ENCODE measurements at regions not wholly inside any gene's neighbourhood (a gene's known extent, or its start where the extent isn't known, plus 50 kb on each side); places are given as distances from the start of the nearest gene placed in this dataset.

DNA sequence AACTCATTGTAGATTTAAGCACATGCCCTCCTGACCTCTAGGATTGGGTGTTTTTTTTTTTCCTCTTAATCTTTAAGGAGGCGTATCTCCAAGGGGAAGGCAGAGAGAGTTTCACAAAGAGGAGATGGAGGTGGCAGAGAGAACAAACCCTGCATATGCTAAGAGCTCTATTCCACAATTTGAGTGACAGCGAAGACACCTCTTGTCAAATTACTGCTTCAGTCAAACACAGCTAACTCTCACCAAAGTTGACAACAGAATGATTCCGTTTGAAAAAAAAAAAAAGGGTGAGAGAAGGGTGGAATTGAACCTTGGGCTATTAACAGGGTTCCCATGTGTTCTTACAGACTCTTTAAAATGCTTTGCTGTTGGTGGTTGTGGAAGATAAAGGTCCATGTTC is 112.6 kb downstream of the NXPE2 start:
- no peak overlapping the region for H3K27ac Mint-ChIP-seq (ENCODE audit: unreplicated experiment)
- CTCF ChIA-PET = no interaction called here
- intact Hi-C loops (cut with micrococcal nuclease; ENCODE audit: unreplicated experiment) = loop anchor here (5.0 kb wide), 1 partner anchor 579 kb away; no protein-coding TSS in a partner anchor
- TF ChIP-seq, protein P1, sequence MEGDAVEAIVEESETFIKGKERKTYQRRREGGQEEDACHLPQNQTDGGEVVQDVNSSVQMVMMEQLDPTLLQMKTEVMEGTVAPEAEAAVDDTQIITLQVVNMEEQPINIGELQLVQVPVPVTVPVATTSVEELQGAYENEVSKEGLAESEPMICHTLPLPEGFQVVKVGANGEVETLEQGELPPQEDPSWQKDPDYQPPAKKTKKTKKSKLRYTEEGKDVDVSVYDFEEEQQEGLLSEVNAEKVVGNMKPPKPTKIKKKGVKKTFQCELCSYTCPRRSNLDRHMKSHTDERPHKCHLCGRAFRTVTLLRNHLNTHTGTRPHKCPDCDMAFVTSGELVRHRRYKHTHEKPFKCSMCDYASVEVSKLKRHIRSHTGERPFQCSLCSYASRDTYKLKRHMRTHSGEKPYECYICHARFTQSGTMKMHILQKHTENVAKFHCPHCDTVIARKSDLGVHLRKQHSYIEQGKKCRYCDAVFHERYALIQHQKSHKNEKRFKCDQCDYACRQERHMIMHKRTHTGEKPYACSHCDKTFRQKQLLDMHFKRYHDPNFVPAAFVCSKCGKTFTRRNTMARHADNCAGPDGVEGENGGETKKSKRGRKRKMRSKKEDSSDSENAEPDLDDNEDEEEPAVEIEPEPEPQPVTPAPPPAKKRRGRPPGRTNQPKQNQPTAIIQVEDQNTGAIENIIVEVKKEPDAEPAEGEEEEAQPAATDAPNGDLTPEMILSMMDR (IDR thresholded peaks at IDR 0.05; ENCODE audit: insufficient read depth in 1 of 2, low read depth in 1 of 2, low read length in 1 of 2, severe bottlenecking in 1 of 2, unreplicated experiment in 1 of 2) = no peak
- no TSS peak for BruUV-seq (replicated peaks)
- POLR2A ChIA-PET = no interaction called here
- no peaks in the 10 kb centered on the region for H3K36me3 Mint-ChIP-seq (ENCODE audit: insufficient read depth, unreplicated experiment)
- Histone ChIP-seq H3K9me3 (no peaks in the 10 kb centered on the region; the same call in 1 of the 2 replicates), H3K36me3 (ENCODE audit: control insufficient read depth, insufficient read depth, low read length) (no peaks in the 10 kb centered on the region), H3K4me3 (ENCODE audit: low read depth, low read length) (no peak overlapping the region), H3K27me3 (replicated peaks; ENCODE audit: control insufficient read depth, insufficient read depth, low read length) (no peaks in the 10 kb centered on the region), H3K4me1 (no peaks in the 10 kb centered on the region)
- peaks cover 4% of the 10 kb centered on the region for H3K4me1 Mint-ChIP-seq (ENCODE audit: low read depth, unreplicated experiment)
- H3K9me3 Mint-ChIP-seq (ENCODE audit: unreplicated experiment) = peaks cover 10% of the 10 kb centered on the region
- peaks cover 4% of the 10 kb centered on the region for H3K27me3 Mint-ChIP-seq (ENCODE audit: insufficient read depth, unreplicated experiment)
- no peak for DNase-seq
- no peak overlapping the region for H3K4me3 Mint-ChIP-seq (ENCODE audit: unreplicated experiment)

- TF ChIP-seq, protein P1 (IDR thresholded peaks at IDR 0.05; ENCODE audit: insufficient read depth in 1 of 2, low read depth in 1 of 2, low read length in 1 of 2, severe bottlenecking in 1 of 2, unreplicated experiment in 1 of 2) = no peak
- Histone ChIP-seq H3K36me3 (ENCODE audit: control insufficient read depth, insufficient read depth, low read length) (no peaks in the 10 kb centered on the region), H3K4me3 (ENCODE audit: low read depth, low read length) (no peak overlapping the region), H3K27me3 (replicated peaks; ENCODE audit: control insufficient read depth, insufficient read depth, low read length) (no peaks in the 10 kb centered on the region), H3K4me1 (no peaks in the 10 kb centered on the region), H3K9me3 (no peaks in the 10 kb centered on the region)
- POLR2A ChIA-PET = no interaction called here
- Mint-ChIP-seq H3K36me3 (ENCODE audit: insufficient read depth, unreplicated experiment) (no peaks in the 10 kb centered on the region), H3K27ac (ENCODE audit: unreplicated experiment) (no peak overlapping the region), H3K9me3 (ENCODE audit: unreplicated experiment) (peaks cover 14% of the 10 kb centered on the region), H3K4me3 (ENCODE audit: unreplicated experiment) (no peak overlapping the region), H3K27me3 (ENCODE audit: insufficient read depth, unreplicated experiment) (peaks cover 9% of the 10 kb centered on the region), H3K4me1 (ENCODE audit: low read depth, unreplicated experiment) (peaks cover 4% of the 10 kb centered on the region)
- BruUV-seq (replicated peaks) = no TSS peak
- intact Hi-C loops (cut with micrococcal nuclease; ENCODE audit: unreplicated experiment) = loop anchor here (1.0 to 5.0 kb wide), 2 partner anchors 10 to 582 kb away; no protein-coding TSS in a partner anchor
- CTCF ChIA-PET = interaction anchor here (1.0 kb wide), 1 partner anchor 18 kb away, joined by 4 read pairs; no protein-coding TSS in a partner anchor
- DNase-seq = no peak
Measured at GRCh38 chr11:114794048-114794684, 115.8 kb downstream of the NXPE2 start.

- no peak overlapping the region for H3K4me3 Mint-ChIP-seq (ENCODE audit: unreplicated experiment)
- DNase-seq = no peak
- peaks cover 15% of the 10 kb centered on the region for H3K27me3 Mint-ChIP-seq (ENCODE audit: insufficient read depth, unreplicated experiment)
- H3K9me3 ChIP-seq = no peaks in the 10 kb centered on the region; the same call in 1 of the 2 replicates
- H3K4me1 Mint-ChIP-seq (ENCODE audit: low read depth, unreplicated experiment) = no peaks in the 10 kb centered on the region
- no peak overlapping the region for H3K27ac Mint-ChIP-seq (ENCODE audit: unreplicated experiment)
- no peaks in the 10 kb centered on the region for H3K27me3 ChIP-seq (replicated peaks; ENCODE audit: control insufficient read depth, insufficient read depth, low read length)
- no peak overlapping the region for H3K4me3 ChIP-seq (ENCODE audit: low read depth, low read length)
- intact Hi-C loops (cut with micrococcal nuclease; ENCODE audit: unreplicated experiment) = no loop called here
- H3K36me3 ChIP-seq (ENCODE audit: control insufficient read depth, insufficient read depth, low read length) = no peaks in the 10 kb centered on the region
- TF ChIP-seq, protein P1 (IDR thresholded peaks at IDR 0.05; ENCODE audit: insufficient read depth in 1 of 2, low read depth in 1 of 2, low read length in 1 of 2, severe bottlenecking in 1 of 2, unreplicated experiment in 1 of 2) = no peak
- no peaks in the 10 kb centered on the region for H3K4me1 ChIP-seq
- CTCF ChIA-PET = no interaction called here
- POLR2A ChIA-PET = no interaction called here
- H3K36me3 Mint-ChIP-seq (ENCODE audit: insufficient read depth, unreplicated experiment) = no peaks in the 10 kb centered on the region
- peaks cover 19% of the 10 kb centered on the region for H3K9me3 Mint-ChIP-seq (ENCODE audit: unreplicated experiment)
- BruUV-seq (replicated peaks) = no TSS peak
Measured at GRCh38 chr11:114796954-114797721, 118.8 kb downstream of the NXPE2 start.

Data from Caco-2 (cell line).